A549 (cell line): ENCODE measurements at regions not wholly inside any gene's neighbourhood (a gene's known extent, or its start where the extent isn't known, plus 50 kb on each side); places are given as distances from the start of the nearest gene placed in this dataset.

ENCODE experiments used
- CHD2 ChIP-seq: fragments of 150-350 bp; IDR thresholded peaks from 2 replicates; pipeline ENCODE4 v1.6.1; 2014; ENCODE audit warnings: low read length; ENCODE audit not compliant: partially characterized antibody
- CTCF ChIP-seq: fragments of >200 bp; sonication (Bioruptor Twin); formaldehyde crosslinking; IDR thresholded peaks from 3 replicates; pipeline ENCODE4 v1.5.1; 2016
- USF2 ChIP-seq: fragments of 450-650 bp; IDR thresholded peaks from 2 replicates; pipeline ENCODE4 v1.6.1; 2014; ENCODE audit warnings: antibody characterized with exemption
- ZC3H11A ChIP-seq: fragments of 450-650 bp; IDR thresholded peaks from 2 replicates; pipeline ENCODE4 v1.6.1; 2014; ENCODE audit warnings: antibody characterized with exemption, mild to moderate bottlenecking
- ZSCAN20 ChIP-seq: fragments of 250-450 bp; sonication (Bioruptor Pico); IDR thresholded peaks from 2 replicates; pipeline ENCODE4 v1.8.0; 2022; ENCODE audit warnings: mild to moderate bottlenecking, moderate library complexity

GRCh38 chr17:64741038-64741641 is 79.0 kb upstream of the SMURF2 start:
- TF ChIP-seq CHD2 (no peak), CTCF (no peak), ZSCAN20 (CRISPR knock-in tag) (no peak), ZC3H11A (no peak), USF2 (no peak)
